ENCODE measurements at regions not wholly inside any gene's neighbourhood (a gene's known extent, or its start where the extent isn't known, plus 50 kb on each side); places are given as distances from the start of the nearest gene placed in this dataset.

DNA sequence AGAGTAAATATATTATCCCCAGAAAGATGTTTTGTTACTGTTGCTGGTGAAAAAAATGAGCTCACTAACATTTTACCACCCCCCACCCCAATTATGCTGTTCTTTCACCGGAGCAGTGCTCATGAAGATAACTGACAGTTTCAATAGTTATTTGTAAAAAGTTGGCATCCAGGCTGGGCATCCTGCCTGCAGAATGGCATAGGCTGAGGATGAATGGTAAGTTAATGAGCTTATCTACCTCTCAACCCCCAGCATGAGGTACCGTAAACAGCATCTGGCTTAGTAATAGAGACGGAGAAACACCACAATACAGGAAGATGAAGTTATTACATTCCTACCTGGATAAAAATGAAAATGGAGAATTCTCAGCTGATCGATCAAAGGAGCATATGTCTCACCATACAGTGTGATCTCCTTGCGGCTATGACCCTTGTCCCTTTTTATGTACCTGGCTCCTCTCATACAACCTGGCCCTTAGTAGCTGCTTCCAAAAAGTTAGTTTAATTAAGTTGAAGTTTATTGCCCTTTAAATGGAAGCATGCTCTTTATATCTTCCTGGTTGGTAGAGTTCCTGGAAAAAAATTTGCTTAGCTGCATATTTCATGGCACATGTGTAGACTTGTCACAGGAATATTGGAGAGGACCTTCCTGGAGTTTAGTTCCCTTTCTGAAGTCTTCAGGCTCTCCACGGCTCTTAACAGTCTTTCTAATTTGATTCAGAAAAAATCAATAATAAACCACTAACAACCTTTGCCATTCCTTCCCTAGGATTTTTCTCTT lies 61.2 kb upstream of the MPHOSPH6 start:
- no peak for DNase-seq

- peak; percentile 62 to 92 for DNase-seq
These were observed 60.0 kb upstream of the MPHOSPH6 start for GRCh38 chr16:82229800-82230619.

- no peak for DNase-seq
These were observed 56.3 kb upstream of the MPHOSPH6 start for GRCh38 chr16:82226327-82226726.

- DNase-seq: no peak
These were observed 54.8 kb upstream of the MPHOSPH6 start for GRCh38 chr16:82224821-82225220.

- DNase-seq: no peak
These were observed 50.5 kb upstream of the MPHOSPH6 start for GRCh38 chr16:82220541-82220940.
